ENCODE measurements at regions not wholly inside any gene's neighbourhood (a gene's known extent, or its start where the extent isn't known, plus 50 kb on each side); places are given as distances from the start of the nearest gene placed in this dataset.

DNA sequence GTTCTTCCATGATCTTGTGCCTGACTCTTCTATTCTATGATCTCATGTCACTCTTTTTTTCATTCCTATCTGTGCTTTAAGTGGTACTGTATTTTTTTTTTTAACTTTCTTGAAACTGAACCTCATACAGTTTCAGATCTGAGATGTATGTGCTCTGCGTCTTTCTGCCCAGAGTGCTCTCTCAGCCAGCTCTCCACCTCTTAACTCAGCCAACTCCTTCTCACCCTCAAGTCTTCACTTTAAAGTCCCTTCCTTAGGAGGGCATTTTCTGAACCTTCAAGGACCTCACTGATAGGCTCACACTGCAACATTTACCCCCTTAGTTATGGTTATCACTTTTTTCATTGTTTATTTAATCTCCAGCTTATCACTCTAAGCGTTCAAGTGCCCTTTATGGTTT lies 158.7 kb downstream of the IRS2 start:
- H3K4me1 Mint-ChIP-seq (ENCODE audit: low read depth) = no peaks in the 10 kb centered on the region
- no peaks in the 10 kb centered on the region for H3K27me3 Mint-ChIP-seq (ENCODE audit: low read depth)
- no peak overlapping the region for H3K4me3 Mint-ChIP-seq (ENCODE audit: low read depth)
- H3K9me3 Mint-ChIP-seq = no peaks in the 10 kb centered on the region
- intact Hi-C loops (cut with micrococcal nuclease) = no loop called here
- H3K27ac Mint-ChIP-seq = no peak overlapping the region
- H3K36me3 Mint-ChIP-seq (ENCODE audit: low read depth) = no peaks in the 10 kb centered on the region
- DNase-seq (ENCODE audit: low spot score) = no peak

DNA sequence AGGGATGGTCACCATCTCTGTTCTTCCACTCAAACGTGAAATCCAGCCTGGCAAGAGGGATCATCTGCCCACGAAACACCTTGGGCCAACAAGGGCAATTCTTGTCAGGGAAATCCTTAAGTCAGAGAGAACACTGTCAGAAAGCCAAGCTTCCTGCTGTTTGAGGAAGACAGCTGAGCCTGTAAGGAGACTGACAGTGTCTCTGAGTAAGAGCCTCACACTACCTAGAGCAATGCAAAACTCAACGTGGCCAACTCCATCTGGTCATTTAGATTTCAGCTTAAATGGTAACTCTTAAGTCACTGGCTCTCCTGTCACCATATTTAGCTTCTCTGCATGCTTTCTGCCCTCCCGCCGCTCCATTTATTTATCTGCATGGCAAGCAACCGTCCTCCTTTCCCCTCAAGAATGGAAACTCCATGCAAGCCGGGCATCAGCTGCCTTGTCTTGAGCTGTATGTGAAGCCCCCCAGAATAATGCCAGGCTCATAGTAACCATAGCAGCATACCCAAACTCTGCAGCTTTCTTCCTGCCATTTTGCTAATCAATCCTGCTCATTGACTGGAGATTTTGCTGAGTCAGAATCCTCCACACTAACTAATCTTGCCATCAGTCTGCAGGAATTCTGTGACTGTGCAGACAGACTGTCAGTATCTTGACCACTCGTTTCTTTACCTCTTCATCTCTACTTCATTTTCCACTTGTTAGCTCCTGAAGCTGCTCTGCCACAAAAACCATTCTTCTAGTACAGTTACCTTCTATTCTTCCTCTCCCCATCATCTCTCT lies 159.8 kb downstream of the IRS2 start:
- H3K27ac Mint-ChIP-seq = no peak overlapping the region
- intact Hi-C loops (cut with micrococcal nuclease) = no loop called here
- H3K9me3 Mint-ChIP-seq = no peaks in the 10 kb centered on the region
- no peaks in the 10 kb centered on the region for H3K4me1 Mint-ChIP-seq (ENCODE audit: low read depth)
- H3K36me3 Mint-ChIP-seq (ENCODE audit: low read depth) = no peaks in the 10 kb centered on the region
- no peak for DNase-seq (ENCODE audit: low spot score)
- no peak overlapping the region for H3K4me3 Mint-ChIP-seq (ENCODE audit: low read depth)
- no peaks in the 10 kb centered on the region for H3K27me3 Mint-ChIP-seq (ENCODE audit: low read depth)

DNA sequence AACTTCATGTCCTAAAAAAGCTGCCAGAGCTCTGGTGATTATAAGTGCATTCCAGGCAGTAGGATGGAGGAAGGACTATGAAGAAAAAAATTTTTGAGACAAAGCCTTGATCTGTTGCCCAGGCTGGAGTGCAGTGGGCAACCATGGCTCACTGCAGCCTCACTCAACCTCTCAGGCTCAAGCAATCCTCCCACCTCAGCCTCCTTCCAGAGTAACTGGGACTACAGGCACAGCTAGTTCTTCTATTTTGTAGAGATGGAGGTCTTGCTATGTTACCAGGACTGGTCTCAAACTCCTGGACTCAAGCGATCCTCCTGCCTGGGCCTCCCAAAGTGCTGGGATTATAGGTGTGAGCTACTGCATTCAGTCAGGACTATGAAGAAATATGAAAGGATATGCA lies 161.2 kb downstream of the IRS2 start:
- H3K4me1 Mint-ChIP-seq (ENCODE audit: low read depth) = no peaks in the 10 kb centered on the region
- H3K36me3 Mint-ChIP-seq (ENCODE audit: low read depth) = no peaks in the 10 kb centered on the region
- H3K27me3 Mint-ChIP-seq (ENCODE audit: low read depth) = no peaks in the 10 kb centered on the region
- DNase-seq (ENCODE audit: low spot score) = no peak
- H3K9me3 Mint-ChIP-seq = no peaks in the 10 kb centered on the region
- H3K27ac Mint-ChIP-seq = no peak overlapping the region
- no peak overlapping the region for H3K4me3 Mint-ChIP-seq (ENCODE audit: low read depth)
- intact Hi-C loops (cut with micrococcal nuclease) = no loop called here

DNA sequence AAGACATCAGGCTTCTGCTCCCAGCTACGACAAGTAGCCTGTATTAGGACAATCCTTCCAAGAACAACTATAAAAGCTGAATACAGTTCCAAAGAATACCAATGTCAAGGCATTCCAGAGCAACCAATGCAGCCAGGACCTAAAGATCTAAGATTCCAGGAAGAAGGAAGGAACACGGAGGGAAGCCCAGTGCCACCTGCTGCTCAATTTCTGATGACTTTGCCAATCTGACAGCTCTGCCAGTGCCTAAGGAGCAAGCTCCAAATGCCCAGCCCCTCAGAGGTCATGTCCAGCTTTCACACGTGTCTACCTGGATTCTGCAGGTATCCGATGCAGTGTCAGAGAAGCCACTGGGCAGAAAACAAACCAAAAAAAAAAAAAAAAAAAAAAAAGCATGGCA lies 164.4 kb downstream of the IRS2 start:
- no peak overlapping the region for H3K27ac Mint-ChIP-seq
- intact Hi-C loops (cut with micrococcal nuclease) = no loop called here
- no peaks in the 10 kb centered on the region for H3K36me3 Mint-ChIP-seq (ENCODE audit: low read depth)
- H3K9me3 Mint-ChIP-seq = no peaks in the 10 kb centered on the region
- no peak for DNase-seq (ENCODE audit: low spot score)
- H3K4me3 Mint-ChIP-seq (ENCODE audit: low read depth) = no peak overlapping the region
- no peaks in the 10 kb centered on the region for H3K27me3 Mint-ChIP-seq (ENCODE audit: low read depth)
- no peaks in the 10 kb centered on the region for H3K4me1 Mint-ChIP-seq (ENCODE audit: low read depth)

DNA sequence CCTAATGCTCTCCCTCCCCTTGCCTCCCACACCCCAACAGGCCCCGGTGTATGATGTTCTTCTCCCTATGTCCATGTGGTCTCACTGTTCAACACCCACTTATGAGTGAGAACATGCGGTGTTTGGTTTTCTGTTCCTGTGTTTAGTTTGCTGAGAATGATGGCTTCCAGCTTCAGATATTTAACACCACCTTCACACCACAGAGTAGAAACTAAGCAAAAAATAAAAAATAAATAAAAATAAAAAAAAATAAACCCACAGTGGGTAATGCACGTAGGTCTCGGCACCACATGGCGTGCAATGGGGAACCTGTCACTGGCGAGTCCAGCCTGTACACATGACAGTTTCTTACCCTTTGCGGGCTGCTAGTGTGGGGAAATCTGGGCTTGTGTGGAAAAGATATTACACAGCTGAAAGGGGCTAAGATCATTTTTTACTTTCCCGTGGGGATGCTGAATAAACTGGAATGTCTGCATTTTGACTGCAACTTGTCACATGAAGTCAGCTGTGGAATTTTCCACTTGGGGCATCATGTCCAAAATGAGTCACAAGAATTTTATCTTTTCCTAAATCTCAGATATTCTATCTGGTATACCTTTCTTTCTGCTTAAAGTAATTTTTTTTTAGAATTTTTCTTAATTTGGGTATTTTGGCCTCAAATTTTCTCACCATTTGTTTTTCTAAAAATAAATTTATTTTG lies 170.5 kb downstream of the IRS2 start:
- Mint-ChIP-seq H3K27me3 (ENCODE audit: low read depth) (peaks cover 6% of the 10 kb centered on the region), H3K4me3 (ENCODE audit: low read depth) (no peak overlapping the region), H3K9me3 (no peaks in the 10 kb centered on the region), H3K36me3 (ENCODE audit: low read depth) (no peaks in the 10 kb centered on the region), H3K4me1 (ENCODE audit: low read depth) (no peaks in the 10 kb centered on the region), H3K27ac (no peak overlapping the region)
- DNase-seq (ENCODE audit: low spot score) = no peak
- intact Hi-C loops (cut with micrococcal nuclease) = no loop called here

DNA sequence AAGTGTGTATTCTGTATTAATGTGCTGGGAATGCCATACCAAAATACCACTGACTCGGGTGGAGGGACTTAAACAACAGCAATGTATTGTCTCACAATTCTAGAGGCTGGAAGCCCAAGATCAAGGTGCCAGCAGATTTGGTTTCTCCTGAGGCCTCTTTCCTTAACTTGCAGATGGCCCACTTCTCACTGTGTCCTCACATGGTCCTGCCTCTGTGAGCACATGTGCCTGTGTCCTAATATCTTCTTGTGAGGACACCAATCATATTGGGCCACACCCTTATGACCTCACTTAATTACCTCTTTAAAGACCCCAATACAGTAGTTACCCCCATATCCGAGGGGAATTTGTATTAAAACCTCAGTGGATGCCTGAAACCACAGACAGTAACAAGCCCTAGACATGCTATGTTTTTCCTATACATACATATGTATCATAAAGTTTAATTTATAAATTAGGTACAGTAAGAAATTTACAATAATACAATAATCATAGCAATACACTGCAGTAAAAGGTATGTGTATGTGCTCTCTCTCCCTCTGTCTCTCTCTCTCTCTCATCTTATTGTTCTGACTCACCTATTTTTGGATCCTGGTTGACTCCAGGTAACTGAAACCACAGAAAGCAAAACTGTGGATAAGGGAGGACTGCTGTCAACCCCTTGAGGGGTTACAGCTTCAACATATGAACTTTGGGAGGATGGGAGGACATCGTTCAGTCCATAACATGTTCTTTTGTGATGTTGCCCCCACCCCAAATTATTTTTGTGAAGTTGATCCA lies 174.3 kb downstream of the IRS2 start:
- Mint-ChIP-seq H3K4me3 (ENCODE audit: low read depth) (no peak overlapping the region), H3K27ac (no peak overlapping the region), H3K27me3 (ENCODE audit: low read depth) (peaks cover 6% of the 10 kb centered on the region), H3K9me3 (no peaks in the 10 kb centered on the region), H3K36me3 (ENCODE audit: low read depth) (no peaks in the 10 kb centered on the region), H3K4me1 (ENCODE audit: low read depth) (no peaks in the 10 kb centered on the region)
- no peak for DNase-seq (ENCODE audit: low spot score)
- intact Hi-C loops (cut with micrococcal nuclease) = loop anchor here (5.0 kb wide), 1 partner anchor 175 kb away; the partner anchor contains the start of gene IRS2

DNA sequence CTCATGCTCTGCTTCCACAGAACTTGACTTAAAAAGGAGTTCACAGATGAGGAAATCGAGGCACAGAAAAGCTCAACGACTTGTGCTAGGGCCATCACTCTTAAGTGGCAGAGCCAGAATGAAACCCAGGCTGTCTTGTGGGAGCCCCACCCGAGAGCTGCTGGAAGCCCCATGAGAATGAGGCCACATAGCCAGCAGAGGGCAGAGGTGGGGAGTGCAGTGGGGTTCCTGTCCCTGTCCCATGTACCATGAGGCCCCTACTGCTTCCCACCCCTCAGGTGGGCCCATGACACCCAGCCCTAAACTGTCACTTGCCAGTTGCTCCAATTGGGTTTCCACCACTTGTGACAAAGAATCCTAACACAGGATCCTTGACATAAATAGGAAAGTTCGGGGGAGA lies 175.9 kb downstream of the IRS2 start:
- Mint-ChIP-seq H3K27ac (no peak overlapping the region), H3K27me3 (ENCODE audit: low read depth) (peaks cover 6% of the 10 kb centered on the region), H3K36me3 (ENCODE audit: low read depth) (no peaks in the 10 kb centered on the region), H3K4me3 (ENCODE audit: low read depth) (no peak overlapping the region), H3K4me1 (ENCODE audit: low read depth) (no peaks in the 10 kb centered on the region), H3K9me3 (no peaks in the 10 kb centered on the region)
- intact Hi-C loops (cut with micrococcal nuclease) = loop anchor here (5.0 kb wide), 1 partner anchor 177 kb away; the partner anchor contains the start of gene IRS2
- peak; percentile 11 for DNase-seq (ENCODE audit: low spot score)

DNA sequence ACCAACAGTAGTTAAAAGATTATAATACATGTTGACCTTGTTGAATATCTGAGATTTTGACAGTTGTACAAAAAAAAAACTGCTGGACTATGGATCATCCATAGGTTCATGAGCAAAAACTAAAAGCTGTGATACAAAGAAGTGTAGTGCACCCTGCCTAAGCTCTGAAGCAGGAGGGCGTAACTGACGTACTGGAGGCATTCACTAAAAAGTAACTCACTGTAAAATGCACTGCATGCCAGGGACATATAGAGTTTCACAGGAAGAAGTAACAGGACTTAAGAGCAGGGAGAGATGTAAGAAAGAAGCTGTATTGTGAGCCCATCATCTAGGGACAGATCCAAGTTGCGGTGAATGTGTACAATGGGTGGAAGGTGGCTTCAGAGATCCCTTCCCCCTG lies 177.9 kb downstream of the IRS2 start:
- Mint-ChIP-seq H3K27me3 (ENCODE audit: low read depth) (peaks cover 2% of the 10 kb centered on the region), H3K27ac (no peak overlapping the region), H3K9me3 (no peaks in the 10 kb centered on the region), H3K4me3 (ENCODE audit: low read depth) (no peak overlapping the region), H3K4me1 (ENCODE audit: low read depth) (no peaks in the 10 kb centered on the region), H3K36me3 (ENCODE audit: low read depth) (no peaks in the 10 kb centered on the region)
- DNase-seq (ENCODE audit: low spot score) = no peak
- intact Hi-C loops (cut with micrococcal nuclease) = no loop called here

DNA sequence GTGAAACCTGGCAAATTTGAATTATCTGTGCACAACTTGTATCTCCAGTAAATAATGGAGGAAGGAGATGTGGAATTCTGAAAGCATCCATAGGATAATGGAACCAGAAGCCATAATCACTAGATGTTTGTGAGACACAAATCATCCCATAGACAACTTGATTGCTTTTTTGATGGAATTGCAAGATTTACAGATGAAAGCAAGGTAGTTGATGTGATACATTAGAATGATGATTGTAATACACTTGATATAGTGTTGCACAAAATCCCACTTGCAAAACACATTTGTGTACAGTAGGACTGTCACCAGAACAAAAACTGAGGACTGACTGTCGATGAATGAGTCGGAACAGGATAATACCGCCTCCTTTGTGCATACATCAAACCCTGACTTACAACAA lies 178.3 kb downstream of the IRS2 start:
- intact Hi-C loops (cut with micrococcal nuclease) = no loop called here
- Mint-ChIP-seq H3K27ac (no peak overlapping the region), H3K9me3 (no peaks in the 10 kb centered on the region), H3K4me1 (ENCODE audit: low read depth) (no peaks in the 10 kb centered on the region), H3K27me3 (ENCODE audit: low read depth) (peaks cover 2% of the 10 kb centered on the region), H3K4me3 (ENCODE audit: low read depth) (no peak overlapping the region), H3K36me3 (ENCODE audit: low read depth) (no peaks in the 10 kb centered on the region)
- DNase-seq (ENCODE audit: low spot score) = no peak

DNA sequence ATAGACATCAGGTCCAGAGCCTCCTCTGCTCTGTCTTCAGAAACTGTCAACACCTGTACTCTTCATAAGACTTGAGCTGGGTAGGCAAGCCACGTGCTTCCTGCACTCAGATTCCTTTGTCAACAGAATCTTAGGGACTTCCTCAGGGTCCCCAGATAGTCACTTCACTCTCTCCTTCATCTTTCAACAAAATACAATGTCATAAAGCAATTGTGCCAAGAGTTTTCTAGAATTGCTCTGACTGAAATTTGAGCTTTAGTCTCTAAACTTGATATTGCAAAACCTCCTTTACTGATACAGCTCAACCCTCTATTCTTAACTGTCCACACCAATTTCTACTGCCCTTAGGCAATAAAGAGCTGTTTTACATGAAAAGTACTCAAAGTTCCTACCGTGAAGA lies 179.9 kb downstream of the IRS2 start:
- H3K27ac Mint-ChIP-seq = no peak overlapping the region
- no peaks in the 10 kb centered on the region for H3K4me1 Mint-ChIP-seq (ENCODE audit: low read depth)
- peaks cover 2% of the 10 kb centered on the region for H3K27me3 Mint-ChIP-seq (ENCODE audit: low read depth)
- no peak overlapping the region for H3K4me3 Mint-ChIP-seq (ENCODE audit: low read depth)
- no peaks in the 10 kb centered on the region for H3K36me3 Mint-ChIP-seq (ENCODE audit: low read depth)
- intact Hi-C loops (cut with micrococcal nuclease) = no loop called here
- H3K9me3 Mint-ChIP-seq = no peaks in the 10 kb centered on the region
- no peak for DNase-seq (ENCODE audit: low spot score)

DNA sequence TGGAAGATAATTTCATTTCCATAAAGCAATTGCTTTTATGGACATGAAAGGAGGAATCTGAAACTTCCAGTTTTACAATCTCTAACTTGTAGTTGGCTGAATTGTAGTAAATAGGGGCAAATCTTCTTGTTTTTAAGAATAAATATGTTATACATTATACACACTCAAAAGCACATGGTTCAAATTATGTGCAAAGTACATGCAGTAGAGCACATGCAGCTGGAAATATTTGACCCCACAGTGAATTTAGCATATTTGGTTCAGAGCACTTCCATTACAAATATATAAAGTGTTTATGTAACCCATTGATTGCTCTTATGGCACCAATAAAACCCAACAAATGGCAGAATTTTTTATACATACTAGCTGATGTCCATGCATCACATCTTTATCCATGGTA lies 180.5 kb downstream of the IRS2 start:
- H3K36me3 Mint-ChIP-seq (ENCODE audit: low read depth) = no peaks in the 10 kb centered on the region
- intact Hi-C loops (cut with micrococcal nuclease) = no loop called here
- no peak overlapping the region for H3K4me3 Mint-ChIP-seq (ENCODE audit: low read depth)
- no peak for DNase-seq (ENCODE audit: low spot score)
- no peaks in the 10 kb centered on the region for H3K4me1 Mint-ChIP-seq (ENCODE audit: low read depth)
- H3K27ac Mint-ChIP-seq = no peak overlapping the region
- no peaks in the 10 kb centered on the region for H3K27me3 Mint-ChIP-seq (ENCODE audit: low read depth)
- H3K9me3 Mint-ChIP-seq = no peaks in the 10 kb centered on the region

DNA sequence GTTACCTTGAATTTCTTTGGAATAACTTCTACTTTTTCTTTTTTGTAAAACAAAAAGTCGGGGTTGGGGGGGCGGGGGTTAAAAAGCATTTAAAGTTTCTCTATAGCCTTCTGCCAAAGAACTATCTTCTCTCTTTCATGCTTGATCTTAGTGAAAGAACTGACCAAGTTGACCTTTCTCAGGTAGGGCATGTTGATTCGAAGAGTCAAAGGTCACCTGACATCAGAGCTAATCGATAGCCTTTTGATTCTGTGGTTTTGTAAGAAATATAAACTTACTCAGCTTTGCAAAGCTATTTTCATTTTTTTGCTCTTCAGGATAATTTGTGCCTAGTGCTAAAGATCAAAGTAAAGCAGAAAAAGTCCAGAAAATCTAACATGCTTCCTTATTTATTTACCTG lies 181.5 kb downstream of the IRS2 start:
- Mint-ChIP-seq H3K9me3 (no peaks in the 10 kb centered on the region), H3K4me1 (ENCODE audit: low read depth) (no peaks in the 10 kb centered on the region), H3K4me3 (ENCODE audit: low read depth) (no peak overlapping the region), H3K36me3 (ENCODE audit: low read depth) (no peaks in the 10 kb centered on the region), H3K27ac (no peak overlapping the region), H3K27me3 (ENCODE audit: low read depth) (no peaks in the 10 kb centered on the region)
- intact Hi-C loops (cut with micrococcal nuclease) = no loop called here
- DNase-seq (ENCODE audit: low spot score) = no peak

DNA sequence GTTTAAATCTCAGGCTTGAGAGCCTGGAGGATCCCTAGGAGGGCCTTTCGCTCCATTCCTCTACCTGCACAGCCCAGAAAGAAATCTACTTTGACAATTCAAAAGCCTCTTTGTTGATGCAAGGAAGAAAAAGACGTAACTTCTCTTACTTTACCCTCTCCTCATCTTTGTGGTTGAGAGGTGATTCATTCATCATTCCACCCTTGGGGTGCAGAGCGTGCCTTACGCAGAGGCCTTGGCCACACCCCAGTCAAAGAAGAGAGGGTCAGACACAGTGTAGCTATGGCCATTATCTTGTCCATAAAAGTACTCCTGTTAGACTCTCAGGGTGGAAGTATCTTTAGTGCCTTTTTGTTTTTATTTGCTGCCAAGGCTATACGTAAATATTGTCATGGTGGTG lies 184.0 kb downstream of the IRS2 start:
- DNase-seq (ENCODE audit: low spot score) = no peak
- H3K4me3 Mint-ChIP-seq (ENCODE audit: low read depth) = no peak overlapping the region
- H3K4me1 Mint-ChIP-seq (ENCODE audit: low read depth) = no peaks in the 10 kb centered on the region
- no peaks in the 10 kb centered on the region for H3K36me3 Mint-ChIP-seq (ENCODE audit: low read depth)
- peaks cover 9% of the 10 kb centered on the region for H3K27me3 Mint-ChIP-seq (ENCODE audit: low read depth)
- intact Hi-C loops (cut with micrococcal nuclease) = no loop called here
- H3K9me3 Mint-ChIP-seq = no peaks in the 10 kb centered on the region
- no peak overlapping the region for H3K27ac Mint-ChIP-seq

Data from activated T-helper 2 cell treated with anti-CD3 and anti-CD28 coated beads, Interferon-gamma antibody, Interleukin-2, Interleukin-4, amounts not matched to agents 10 μg/mL and 5 μg/mL and 100 μg/mL, durations not matched to agents 14 hours and 24 hours and 36 hours (primary cell).